Mucosa of descending colon (tissue), 3 donors: ENCODE measurements at regions not wholly inside any gene's neighbourhood (a gene's known extent, or its start where the extent isn't known, plus 50 kb on each side); places are given as distances from the start of the nearest gene placed in this dataset.

Experiments used
- ATAC-seq: fragments of 200-7000 bp; cut with Tn5 transposase; one replicate; pipeline ENCODE4 v1.9.1; 2020; ENCODE audit warnings: mild to moderate bottlenecking, moderate library complexity
- DNase-seq, 3 donors: peaks; one replicate each; pipeline ENCODE4 v3.0.0-alpha.2; 2020
- H3K36me3 ChIP-seq: fragments of 200-600 bp; one replicate; pipeline ENCODE4 v1.8.0; 2021; ENCODE audit warnings: low read depth, mild to moderate bottlenecking
- H3K4me1 ChIP-seq: fragments of 200-600 bp; one replicate; pipeline ENCODE4 v1.8.0; 2021; ENCODE audit warnings: low read depth, mild to moderate bottlenecking
- H3K4me3 ChIP-seq: fragments of 200-600 bp; one replicate; pipeline ENCODE4 v1.8.0; 2021; ENCODE audit warnings: mild to moderate bottlenecking
- H3K9me3 ChIP-seq: fragments of 200-600 bp; one replicate; pipeline ENCODE4 v1.8.0; 2021; ENCODE audit warnings: mild to moderate bottlenecking
- CTCF ChIP-seq: fragments of 200-600 bp; IDR thresholded peaks from one replicate; pipeline ENCODE4 v1.8.0; 2022; ENCODE audit warnings: antibody characterized with exemption, mild to moderate bottlenecking
- intact Hi-C, 2 donors: fragments of 100-400 bp; cut with DNase I in 1 of 2; cut with micrococcal nuclease in 1 of 2; formaldehyde crosslinking; loops; one replicate each; pipeline versions ENCODE4 v1.11.0 to v1.11.1; 2022; cut with DNase I, micrococcal nuclease
- donor health status: DM: no; HTN: no; CAD: no; lungs with moderate emphysema.
- donor health status: DM: no; HTN: no; CAD: no.
- donor health status: DM: no; HTN: yes; CAD: no.

- Histone ChIP-seq H3K9me3 (no peaks in the 10 kb centered on the region), H3K4me1 (no peaks in the 10 kb centered on the region), H3K4me3 (no peak overlapping the region), H3K36me3 (no peaks in the 10 kb centered on the region)
- intact Hi-C loops = no loop called here
- ATAC-seq = no peak
- DNase-seq = no peak
- no peak for TF ChIP-seq CTCF
Measured at GRCh38 chr5:116992681-116993080, 418.1 kb upstream of the SEMA6A start.

GRCh38 chr5:116989995-116990394, 415.4 kb upstream of the SEMA6A start:
- Histone ChIP-seq H3K4me1 (no peaks in the 10 kb centered on the region), H3K4me3 (no peak overlapping the region), H3K36me3 (no peaks in the 10 kb centered on the region), H3K9me3 (no peaks in the 10 kb centered on the region)
- TF ChIP-seq CTCF = no peak
- ATAC-seq = no peak
- intact Hi-C loops = no loop called here
- no peak for DNase-seq

- intact Hi-C loops = no loop called here
- Histone ChIP-seq H3K4me1 (no peaks in the 10 kb centered on the region), H3K4me3 (no peak overlapping the region), H3K9me3 (no peaks in the 10 kb centered on the region), H3K36me3 (no peaks in the 10 kb centered on the region)
- ATAC-seq (no peak), DNase-seq (no peak)
- TF ChIP-seq CTCF = no peak
Measured at GRCh38 chr5:116982035-116982434, 407.4 kb upstream of the SEMA6A start.

GRCh38 chr5:116980581-116980980, 406.0 kb upstream of the SEMA6A start:
- Histone ChIP-seq H3K36me3 (no peaks in the 10 kb centered on the region), H3K9me3 (no peaks in the 10 kb centered on the region), H3K4me3 (no peak overlapping the region), H3K4me1 (no peaks in the 10 kb centered on the region)
- DNase-seq (no peak), ATAC-seq (no peak)
- TF ChIP-seq CTCF = no peak
- intact Hi-C loops = no loop called here

GRCh38 chr5:116976767-116977166, 402.1 kb upstream of the SEMA6A start:
- H3K9me3 ChIP-seq = no peaks in the 10 kb centered on the region
- no peak for TF ChIP-seq CTCF
- no peak overlapping the region for H3K4me3 ChIP-seq
- no peaks in the 10 kb centered on the region for H3K36me3 ChIP-seq
- intact Hi-C loops = no loop called here
- ATAC-seq (no peak), DNase-seq (no peak)
- no peaks in the 10 kb centered on the region for H3K4me1 ChIP-seq

- intact Hi-C loops = no loop called here
- Histone ChIP-seq H3K4me1 (no peaks in the 10 kb centered on the region), H3K36me3 (no peaks in the 10 kb centered on the region), H3K9me3 (no peaks in the 10 kb centered on the region), H3K4me3 (no peak overlapping the region)
- DNase-seq (no peak), ATAC-seq (no peak)
- TF ChIP-seq CTCF = no peak
Measured at GRCh38 chr5:116971131-116971530, 396.5 kb upstream of the SEMA6A start.
